OCI-LY3 (cell line): ENCODE measurements at regions not wholly inside any gene's neighbourhood (a gene's known extent, or its start where the extent isn't known, plus 50 kb on each side); places are given as distances from the start of the nearest gene placed in this dataset.

Experiments
- CTCF ChIP-seq: fragments of 200-600, 300-600 bp; sonication (generic); IDR thresholded peaks from 2 replicates; pipeline ENCODE4 v1.5.1; 2014; ENCODE audit warnings: antibody characterized with exemption, low read length, low read depth
- EZH2phosphoT487 ChIP-seq: fragments of 200-600 bp; shearing (Covaris generic); IDR thresholded peaks from 2 replicates; pipeline ENCODE4 v1.6.1; 2018; ENCODE audit warnings: antibody characterized with exemption, mixed run types, low read depth

- TF ChIP-seq CTCF (no peak), EZH2phosphoT487 (no peak)
Measured at GRCh38 chr9:110101531-110102161, 106.3 kb downstream of the C9orf152 start.
